Suppressor macrophage treated with lipopolysaccharide for 1 hour (primary cell): ENCODE measurements at regions not wholly inside any gene's neighbourhood (a gene's known extent, or its start where the extent isn't known, plus 50 kb on each side); places are given as distances from the start of the nearest gene placed in this dataset.
"Not testable (repeated sequence)": the region's sequence is repeated elsewhere in the genome, so short reads cannot be mapped to it uniquely, and the experiment has no call there.

Experiments used
- DNase-seq, 3 donors: peaks; one replicate each; pipeline ENCODE4 v3.0.0-alpha.2; 2020 to 2022

DNA sequence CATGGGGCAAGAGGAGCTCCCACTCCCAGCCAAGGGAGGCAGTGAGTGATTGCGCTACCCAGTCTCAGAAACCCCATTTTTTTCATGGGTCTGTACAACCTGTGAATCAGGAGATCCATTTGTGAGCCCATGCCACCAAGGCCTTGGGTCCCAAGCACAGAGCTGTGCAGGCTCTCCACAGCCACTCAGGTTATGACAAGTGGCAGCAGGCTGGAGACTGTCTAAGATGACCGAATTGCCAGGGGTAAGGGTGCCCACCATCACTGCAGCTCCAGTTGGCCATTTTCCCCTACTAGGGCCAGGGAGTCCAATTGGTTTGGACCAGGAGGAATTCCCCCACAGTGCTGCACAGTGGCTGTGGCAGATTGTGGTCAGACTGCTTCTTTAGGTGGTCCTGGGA, 407.5 kb upstream of the KLHL4 start:
- no peak for DNase-seq

DNA sequence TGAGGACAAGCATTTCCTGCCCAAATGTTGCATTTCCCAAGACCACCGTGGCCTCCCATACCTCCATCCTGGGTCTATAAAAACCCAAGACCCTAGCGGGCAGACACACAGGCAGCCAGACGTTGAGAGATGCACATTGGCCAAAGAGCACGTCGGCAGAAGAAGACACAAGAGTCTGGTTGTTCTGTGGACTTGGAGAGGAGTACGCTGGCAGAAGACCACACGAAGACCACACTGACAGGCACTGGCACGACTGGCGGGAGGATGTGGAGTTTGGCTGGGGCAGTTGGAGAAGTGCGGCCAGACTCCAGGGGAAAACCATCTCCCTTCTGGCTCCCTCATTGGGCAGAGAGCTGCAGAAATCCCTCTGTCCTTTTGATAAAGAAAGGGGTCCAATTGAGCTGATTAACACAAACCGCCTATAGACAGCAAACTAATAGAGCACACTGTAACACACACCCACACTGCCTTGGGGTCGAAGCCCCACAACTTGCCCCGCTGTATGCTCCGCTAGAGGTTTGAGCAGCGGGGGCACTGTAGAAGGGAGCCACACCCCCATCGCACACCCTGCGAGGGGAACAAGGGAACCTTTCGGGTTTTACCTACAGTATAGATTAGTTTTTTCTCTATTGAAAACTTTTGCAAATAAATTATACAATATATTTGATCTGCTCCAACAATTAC, 376.7 kb upstream of the KLHL4 start:
- no peak for DNase-seq

DNA sequence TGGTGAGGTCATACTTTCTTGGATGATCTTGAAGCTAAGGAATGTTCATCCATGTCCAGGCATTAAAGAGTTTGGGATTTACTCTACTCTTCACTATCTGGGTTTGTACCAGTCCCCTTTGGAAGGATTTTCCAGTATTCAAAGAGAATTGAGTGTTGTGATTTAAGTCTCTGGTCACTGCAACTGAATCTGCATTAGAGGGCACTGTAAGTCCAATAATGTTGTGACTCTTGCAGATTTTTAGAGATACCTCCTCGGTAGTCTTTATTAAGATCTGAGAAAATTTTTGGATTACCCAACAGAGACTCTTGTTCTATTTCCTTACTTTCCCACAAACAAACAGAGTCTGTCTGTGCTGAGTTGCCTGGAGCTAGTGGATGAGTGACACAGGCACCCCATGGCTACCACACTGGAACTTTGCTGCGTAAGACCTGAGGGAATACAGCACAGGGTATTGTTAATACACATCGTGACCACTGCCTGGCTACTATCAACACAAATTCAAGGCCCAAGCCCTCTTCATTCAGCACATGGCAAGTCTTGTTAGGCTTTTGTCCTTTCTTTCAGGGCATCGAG, 357.1 kb upstream of the KLHL4 start:
- no peak for DNase-seq

DNA sequence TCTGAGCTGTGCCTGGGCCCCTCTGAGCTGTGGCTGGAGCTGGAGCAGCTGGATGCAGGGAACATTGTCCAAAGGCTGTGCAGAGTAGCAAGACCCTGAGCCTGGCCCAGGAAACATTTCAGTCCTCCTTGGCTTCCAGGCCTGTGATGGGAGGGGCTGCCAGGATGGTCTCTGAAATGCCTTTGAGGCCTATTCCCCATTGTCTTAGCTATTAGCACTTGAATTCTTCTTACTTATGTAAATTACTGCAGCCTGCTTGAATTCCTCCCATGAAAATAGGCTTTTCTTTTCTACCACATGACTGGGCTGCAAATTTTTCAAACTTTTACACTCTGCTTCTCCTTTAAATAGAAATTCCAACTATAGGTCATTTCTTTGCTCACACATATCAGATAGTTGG, 349.8 kb upstream of the KLHL4 start:
- DNase-seq: no peak

DNA sequence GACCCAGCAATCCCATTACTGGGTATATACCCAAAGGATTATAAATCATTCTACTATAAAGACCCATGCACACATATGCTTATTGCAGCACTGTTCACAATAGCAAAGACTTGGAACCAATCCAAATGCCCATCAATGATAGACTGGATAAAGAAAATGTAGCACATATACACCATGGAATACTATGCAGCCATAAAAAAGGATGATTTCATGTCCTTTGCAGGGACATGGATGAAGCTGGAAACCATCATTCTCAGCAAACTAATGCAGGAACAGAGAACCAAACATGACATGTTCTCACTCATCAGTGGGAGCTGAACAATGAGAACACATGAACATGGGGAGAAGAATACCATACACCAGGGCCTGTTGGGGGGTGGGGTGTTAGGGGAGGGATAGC, 339.6 kb upstream of the KLHL4 start:
- DNase-seq: not testable (repeated sequence)
